Sigmoid colon (tissue), 6 donors: ENCODE measurements at regions not wholly inside any gene's neighbourhood (a gene's known extent, or its start where the extent isn't known, plus 50 kb on each side); places are given as distances from the start of the nearest gene placed in this dataset.

Source experiments
- DNase-seq: peaks from one replicate; pipeline ENCODE4 v3.0.0-alpha.2; 2019
- H3K27ac ChIP-seq, 4 donors: fragments of 200-600 bp; sonication (generic); one replicate each; pipeline ENCODE4 v1.5.1; 2016 to 2019; ENCODE audit warnings: mild to moderate bottlenecking in 1 of 4
- H3K27me3 ChIP-seq, 3 donors: fragments of 200-600 bp; sonication (generic); one replicate each; pipeline ENCODE4 v1.5.1; 2019; ENCODE audit warnings: mild to moderate bottlenecking in 1 of 3
- H3K36me3 ChIP-seq, 4 donors: fragments of 200-600 bp; sonication (generic); one replicate each; pipeline ENCODE4 v1.5.1; 2016 to 2019
- H3K4me1 ChIP-seq, 4 donors: fragments of 200-600 bp; sonication (generic); one replicate each; pipeline ENCODE4 v1.5.1; 2017 to 2019
- H3K4me3 ChIP-seq, 4 donors: fragments of 200-600 bp; sonication (generic); one replicate each; pipeline ENCODE4 v1.5.1; 2017 to 2019; ENCODE audit warnings: mild to moderate bottlenecking in 2 of 4, moderate library complexity in 1 of 4
- H3K9me3 ChIP-seq, 4 donors: fragments of 200-600 bp in 3 of 4; sonication (generic) in 3 of 4; one replicate each; pipeline versions ENCODE4 v1.5.1 to v1.6.1; 2013 to 2019
- CTCF ChIP-seq, 4 experiments: fragments of 450-650 bp in 3 of 4; fragments of 200-600 bp in 1 of 4; IDR thresholded peaks; one replicate each; pipeline ENCODE4 v1.5.1; 2016 to 2019; ENCODE audit warnings: antibody characterized with exemption in 4 of 4, mild to moderate bottlenecking in 3 of 4, moderate library complexity in 2 of 4
- EP300 ChIP-seq, 4 donors: sonication (generic); formaldehyde crosslinking; IDR thresholded peaks; one replicate each; pipeline ENCODE4 v1.6.1; 2017; ENCODE audit warnings: antibody characterized with exemption in 4 of 4
- POLR2A ChIP-seq, 2 donors: fragments of 450-650 bp; IDR thresholded peaks; one replicate each; pipeline ENCODE4 v1.6.1; 2016; ENCODE audit warnings: antibody characterized with exemption in 2 of 2, mild to moderate bottlenecking in 2 of 2, moderate library complexity in 2 of 2
- POLR2AphosphoS5 ChIP-seq, 4 donors: sonication (generic); formaldehyde crosslinking; IDR thresholded peaks; one replicate each; pipeline ENCODE4 v1.6.1; 2017; ENCODE audit warnings: antibody characterized with exemption in 4 of 4
- WGBS, 2 donors: extraction: QIAGEN DNeasy Blood & Tissue Kit; methylation state at CpG; one replicate each; pipeline ENCODE4 v1.1.7; 2013; 5-methylcytosine and 5-hydroxymethylcytosine counted together
- intact Hi-C: fragments of 100-400 bp; cut with DNase I; formaldehyde crosslinking; loops from one replicate; pipeline ENCODE4 v1.15.1; 2023
- donor health status: healthy with polysubstance abuse.
- donor health status: healthy.

- no peaks in the 10 kb centered on the region for H3K9me3 ChIP-seq
- WGBS, 2 donors, result 50 to 68% methylated on average over 5 of the region's 5 CpGs
- H3K27me3 ChIP-seq, result no peaks in the 10 kb centered on the region
- DNase-seq, result no peak
- intact Hi-C loops, result no loop called here
- no peak overlapping the region for H3K27ac ChIP-seq
- no peak overlapping the region for H3K4me3 ChIP-seq
- TF ChIP-seq POLR2A (IDR thresholded peaks at IDR 0.05) (no peak), CTCF (IDR thresholded peaks at IDR 0.05) (no peak), POLR2AphosphoS5 (IDR thresholded peaks at IDR 0.05) (no peak), EP300 (IDR thresholded peaks at IDR 0.05) (no peak)
- no peaks in the 10 kb centered on the region for H3K4me1 ChIP-seq
- H3K36me3 ChIP-seq, result no peaks in the 10 kb centered on the region
Observed at GRCh38 chr12:13702381-13702780, 279.0 kb downstream of the GRIN2B start.

- Histone ChIP-seq H3K9me3 (no peaks in the 10 kb centered on the region), H3K4me1 (no peaks in the 10 kb centered on the region), H3K27ac (no peak overlapping the region), H3K36me3 (no peaks in the 10 kb centered on the region), H3K4me3 (no peak overlapping the region), H3K27me3 (no peaks in the 10 kb centered on the region)
- intact Hi-C loops, result no loop called here
- no peak for DNase-seq
- TF ChIP-seq POLR2A (IDR thresholded peaks at IDR 0.05), result no peak
- TF ChIP-seq CTCF (IDR thresholded peaks at IDR 0.05), result no peak
- TF ChIP-seq EP300 (IDR thresholded peaks at IDR 0.05), result no peak
- no peak for TF ChIP-seq POLR2AphosphoS5 (IDR thresholded peaks at IDR 0.05)
Observed at GRCh38 chr12:13701502-13701901, 279.9 kb downstream of the GRIN2B start.

- no peaks in the 10 kb centered on the region for H3K36me3 ChIP-seq
- WGBS, 2 donors, result 95 to 96% methylated on average over 11 of the region's 11 CpGs
- no peaks in the 10 kb centered on the region for H3K27me3 ChIP-seq
- H3K27ac ChIP-seq, result no peak overlapping the region
- no peak overlapping the region for H3K4me3 ChIP-seq
- intact Hi-C loops, result no loop called here
- DNase-seq, result no peak
- TF ChIP-seq EP300 (IDR thresholded peaks at IDR 0.05), result no peak
- TF ChIP-seq CTCF (IDR thresholded peaks at IDR 0.05), result no peak
- TF ChIP-seq POLR2A (IDR thresholded peaks at IDR 0.05), result no peak
- no peak for TF ChIP-seq POLR2AphosphoS5 (IDR thresholded peaks at IDR 0.05)
- no peaks in the 10 kb centered on the region for H3K9me3 ChIP-seq
- no peaks in the 10 kb centered on the region for H3K4me1 ChIP-seq
Observed at GRCh38 chr12:13697973-13698372, 283.4 kb downstream of the GRIN2B start.

GRCh38 chr12:13695781-13696180 is 285.6 kb downstream of the GRIN2B start:
- Histone ChIP-seq H3K27me3 (no peaks in the 10 kb centered on the region), H3K9me3 (no peaks in the 10 kb centered on the region), H3K36me3 (no peaks in the 10 kb centered on the region), H3K4me1 (no peaks in the 10 kb centered on the region), H3K27ac (no peak overlapping the region), H3K4me3 (no peak overlapping the region)
- TF ChIP-seq CTCF (IDR thresholded peaks at IDR 0.05) (no peak), POLR2A (IDR thresholded peaks at IDR 0.05) (no peak), POLR2AphosphoS5 (IDR thresholded peaks at IDR 0.05) (no peak)
- DNase-seq, result no peak
- intact Hi-C loops, result no loop called here
- 68 to 70% methylated on average over 2 of the region's 2 CpGs for WGBS, 2 donors

- Histone ChIP-seq H3K36me3 (no peaks in the 10 kb centered on the region), H3K27ac (no peak overlapping the region), H3K4me3 (no peak overlapping the region), H3K27me3 (no peaks in the 10 kb centered on the region), H3K9me3 (no peaks in the 10 kb centered on the region), H3K4me1 (no peaks in the 10 kb centered on the region)
- no peak for DNase-seq
- WGBS, 2 donors, result 88 to 96% methylated on average over 4 of the region's 4 CpGs
- no peak for TF ChIP-seq POLR2AphosphoS5 (IDR thresholded peaks at IDR 0.05)
- TF ChIP-seq EP300 (IDR thresholded peaks at IDR 0.05), result no peak
- TF ChIP-seq POLR2A (IDR thresholded peaks at IDR 0.05), result no peak
- no peak for TF ChIP-seq CTCF (IDR thresholded peaks at IDR 0.05)
- intact Hi-C loops, result no loop called here
Observed at GRCh38 chr12:13692332-13692731, 289.1 kb downstream of the GRIN2B start.
